ENCODE measurements at regions not wholly inside any gene's neighbourhood (a gene's known extent, or its start where the extent isn't known, plus 50 kb on each side); places are given as distances from the start of the nearest gene placed in this dataset.
"Not testable (repeated sequence)": the region's sequence is repeated elsewhere in the genome, so short reads cannot be mapped to it uniquely, and the experiment has no call there.

DNA sequence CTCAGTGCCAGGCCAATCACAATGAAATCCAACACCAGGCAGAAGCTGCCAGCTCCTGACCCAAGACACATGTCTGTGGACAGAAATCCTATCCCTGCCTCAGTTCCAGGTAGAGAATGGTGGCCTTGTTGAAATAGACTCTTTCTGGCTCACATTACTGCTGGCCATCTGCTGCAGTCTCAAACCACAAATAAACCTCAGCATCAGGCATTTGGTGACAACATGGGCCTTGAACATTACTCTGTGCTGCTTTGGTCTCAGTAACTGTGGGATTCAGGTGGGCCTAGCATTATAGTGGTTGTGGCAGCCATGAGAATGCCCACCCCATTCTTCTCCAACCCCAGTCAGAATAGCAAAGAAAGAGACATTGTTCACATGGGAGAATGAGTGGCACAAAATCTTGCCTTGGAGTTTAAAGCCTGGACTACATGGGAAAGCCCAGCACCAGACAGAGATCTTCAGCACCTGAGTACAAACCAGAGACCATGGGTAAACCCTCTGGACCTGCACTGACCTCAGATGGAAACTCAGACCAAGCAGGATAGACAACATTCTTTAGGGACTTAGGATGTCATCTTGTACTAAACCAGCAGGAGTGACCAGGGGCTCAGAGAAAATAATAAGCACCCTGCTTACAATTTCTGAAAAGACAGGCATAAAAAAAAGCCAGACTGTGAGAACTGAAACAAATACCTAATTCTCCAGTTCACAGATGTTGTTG is 50.4 kb upstream of the TRAM1L1 start:
- peak; percentile 68 for DNase-seq

DNA sequence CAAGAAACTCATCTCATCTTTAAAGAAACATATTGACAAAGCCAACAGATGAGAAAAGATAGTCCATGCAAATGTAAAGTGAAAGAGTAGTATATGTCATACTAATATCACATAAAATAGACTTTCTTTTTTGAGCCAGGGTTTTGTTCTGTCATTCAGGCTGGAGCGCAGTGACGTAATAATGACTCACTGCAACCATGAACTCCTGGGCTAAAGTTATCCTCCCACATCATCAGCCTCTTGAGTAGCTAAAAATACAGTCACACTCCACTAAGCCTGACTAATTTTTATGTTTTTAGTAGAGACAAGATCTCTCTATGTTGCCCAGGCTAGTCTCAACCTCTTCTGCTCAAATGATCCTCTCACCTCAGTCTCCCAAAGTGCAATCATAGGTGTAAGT is 51.8 kb upstream of the TRAM1L1 start:
- peak; percentile 59 for DNase-seq

DNA sequence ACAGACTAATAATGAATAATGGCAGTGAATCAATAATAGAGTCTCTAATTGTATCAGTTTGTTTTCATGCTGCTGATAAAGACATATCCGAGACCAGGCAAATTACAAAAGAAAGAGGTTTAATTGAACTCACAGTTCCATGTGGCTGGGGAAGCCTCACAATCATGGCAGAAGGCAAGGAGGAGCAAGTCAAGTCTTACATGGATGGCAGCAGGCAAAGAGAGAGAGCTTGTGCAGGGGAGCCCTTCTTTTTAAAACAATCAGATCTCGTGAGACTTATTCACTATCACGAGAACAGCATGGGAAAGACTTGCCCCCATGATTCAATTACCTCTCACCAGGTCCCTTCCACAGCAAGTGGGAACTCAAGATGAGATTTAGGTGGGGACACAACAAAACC is 53.4 kb upstream of the TRAM1L1 start:
- DNase-seq = not testable (repeated sequence)

DNA sequence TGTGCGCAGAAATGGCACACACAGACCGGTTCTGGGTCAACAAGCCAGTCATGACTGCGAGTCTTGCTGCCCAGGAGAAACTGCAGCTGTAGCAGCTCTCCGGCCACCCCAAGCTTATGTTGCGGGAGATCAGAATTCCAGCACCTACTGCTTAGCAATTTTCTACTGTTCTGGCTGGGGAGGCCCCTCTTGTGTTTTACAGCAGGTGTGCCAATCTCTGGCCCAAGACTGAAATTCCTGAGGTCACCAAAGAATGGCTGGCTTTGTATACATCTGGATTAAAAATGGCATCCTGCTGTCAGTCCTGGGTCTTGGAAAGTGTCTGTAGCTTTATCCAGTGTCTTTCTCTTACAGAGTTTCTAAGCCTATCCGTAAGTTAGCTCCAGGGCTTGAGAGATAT is 68.9 kb upstream of the TRAM1L1 start:
- no peak for DNase-seq

DNA sequence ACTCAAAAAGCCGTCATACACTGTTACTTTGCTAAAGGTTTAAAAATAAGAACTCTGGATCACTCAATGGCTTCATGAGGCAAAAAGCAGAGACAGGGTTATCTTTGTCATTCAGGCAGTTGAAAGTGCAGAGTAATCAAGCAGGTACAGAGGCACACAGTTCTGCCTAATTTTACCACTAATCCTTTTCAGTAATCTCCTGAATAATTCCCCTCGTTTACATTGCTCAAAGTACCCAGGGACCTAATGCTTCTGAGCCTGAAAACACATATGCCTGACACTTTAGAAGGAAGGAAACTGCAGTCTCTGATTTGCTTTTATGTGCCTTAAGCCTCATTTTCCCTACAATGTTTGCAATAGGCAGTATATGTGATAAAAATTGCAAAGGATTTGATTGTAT is 71.4 kb upstream of the TRAM1L1 start:
- no peak for DNase-seq

DNA sequence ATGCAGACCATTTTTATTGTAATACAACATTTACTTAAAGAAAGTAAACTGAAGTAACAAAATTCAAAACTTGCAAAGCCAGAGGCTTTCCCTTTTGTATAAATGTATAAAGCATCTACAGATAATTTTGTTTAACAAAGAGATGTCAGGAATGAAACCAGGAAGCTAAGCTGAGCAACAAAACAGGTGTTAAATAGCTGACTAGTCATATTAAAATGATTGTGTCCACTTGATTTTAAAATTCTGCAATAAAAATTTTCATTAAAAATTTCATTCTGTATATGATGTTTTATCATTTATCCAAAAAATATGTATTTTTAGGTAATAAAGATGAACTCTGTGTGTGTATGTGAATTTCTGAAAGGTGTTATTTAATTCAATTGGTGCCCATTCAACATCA is 72.0 kb upstream of the TRAM1L1 start:
- DNase-seq = no peak

DNA sequence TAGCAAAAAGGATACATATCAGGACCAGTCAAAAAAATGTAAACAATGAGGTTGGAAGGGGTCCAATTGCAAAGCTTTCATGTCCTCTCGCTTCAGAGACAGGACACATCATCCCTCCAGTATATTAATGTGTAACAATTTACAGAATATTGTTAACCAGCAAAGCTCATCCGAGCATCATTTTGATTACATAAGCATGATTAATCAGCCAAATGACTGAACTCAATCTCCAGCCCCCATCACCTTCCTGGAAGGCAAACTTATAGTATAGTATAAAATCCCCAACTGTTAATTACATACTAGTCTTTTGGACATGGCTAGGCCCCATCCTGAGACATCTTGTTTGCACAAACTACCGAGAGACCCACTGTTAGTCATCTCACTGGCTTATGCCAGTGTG is 77.6 kb upstream of the TRAM1L1 start:
- DNase-seq = no peak

DNA sequence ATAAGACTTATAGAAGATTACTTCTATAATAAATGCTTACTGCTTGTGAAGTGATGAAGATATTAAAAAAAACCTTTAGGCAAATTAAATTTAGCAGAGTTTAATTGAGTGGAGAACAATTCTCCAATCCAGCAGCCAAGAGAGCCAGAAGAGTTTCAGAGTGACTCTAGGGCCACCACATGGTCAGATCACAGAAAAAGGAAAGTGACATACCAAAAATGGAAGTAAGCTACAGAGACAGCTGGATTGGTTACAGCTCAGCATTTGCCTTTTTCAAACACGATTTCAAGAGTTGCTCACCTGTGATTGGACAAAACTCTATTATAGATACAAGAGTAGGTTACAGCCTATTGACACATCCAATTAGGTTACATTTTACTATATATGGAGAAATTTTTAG is 79.0 kb upstream of the TRAM1L1 start:
- DNase-seq = no peak

DNA sequence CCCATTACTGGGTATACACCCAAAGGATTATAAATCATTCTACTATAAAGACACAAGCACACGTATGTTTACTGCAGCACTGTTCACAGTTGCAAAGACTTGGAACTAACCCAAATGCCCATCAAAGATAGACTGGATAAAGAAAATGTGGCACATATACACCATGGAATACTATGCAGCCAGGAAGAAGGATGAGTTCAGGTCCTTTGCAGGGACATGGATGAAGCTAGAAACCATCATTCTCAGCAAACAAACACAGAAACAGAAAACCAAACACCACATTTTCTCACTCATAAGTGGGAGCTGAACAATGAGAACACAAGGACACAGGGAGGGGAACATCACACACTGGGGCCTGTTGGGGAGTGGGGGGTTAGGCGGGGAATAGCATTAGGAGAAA is 90.0 kb upstream of the TRAM1L1 start:
- DNase-seq = not testable (repeated sequence)

DNA sequence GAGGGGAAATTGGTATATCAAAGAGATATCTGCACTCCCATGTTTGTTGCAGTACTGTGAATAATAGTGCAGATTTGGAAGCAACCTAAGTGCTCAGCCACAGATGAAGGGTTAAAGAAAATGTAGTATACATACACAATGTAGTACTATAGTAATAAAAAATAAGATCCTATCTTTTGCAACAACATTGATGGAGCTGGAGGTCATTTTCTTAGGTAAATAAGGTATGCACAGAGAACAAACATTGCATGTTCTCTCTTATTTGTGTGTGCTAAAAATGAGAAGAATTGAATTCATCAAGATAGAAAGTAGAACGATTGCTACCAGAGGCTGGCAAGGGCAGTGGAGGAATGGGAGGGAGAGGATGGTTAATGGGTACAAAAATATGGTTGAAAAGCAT is 117.9 kb upstream of the TRAM1L1 start:
- no peak for DNase-seq

DNA sequence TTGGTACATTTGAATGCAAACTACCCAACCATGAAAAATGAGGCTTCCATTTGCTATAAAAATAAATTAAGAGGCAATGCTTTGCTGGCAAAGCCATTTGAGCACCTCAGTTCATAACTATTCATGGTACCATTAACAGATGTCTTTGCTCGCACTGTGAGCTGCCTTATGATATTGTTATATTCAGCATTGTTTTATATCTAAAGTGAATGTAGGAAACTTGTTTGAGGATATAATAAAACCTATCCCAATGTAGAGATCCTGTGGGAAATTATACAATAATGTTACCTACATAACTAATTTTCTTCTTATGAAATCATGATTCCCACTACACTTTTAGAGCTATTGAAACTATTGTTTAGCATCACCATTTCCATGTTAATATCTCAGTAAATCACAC is 125.2 kb upstream of the TRAM1L1 start:
- DNase-seq = no peak

DNA sequence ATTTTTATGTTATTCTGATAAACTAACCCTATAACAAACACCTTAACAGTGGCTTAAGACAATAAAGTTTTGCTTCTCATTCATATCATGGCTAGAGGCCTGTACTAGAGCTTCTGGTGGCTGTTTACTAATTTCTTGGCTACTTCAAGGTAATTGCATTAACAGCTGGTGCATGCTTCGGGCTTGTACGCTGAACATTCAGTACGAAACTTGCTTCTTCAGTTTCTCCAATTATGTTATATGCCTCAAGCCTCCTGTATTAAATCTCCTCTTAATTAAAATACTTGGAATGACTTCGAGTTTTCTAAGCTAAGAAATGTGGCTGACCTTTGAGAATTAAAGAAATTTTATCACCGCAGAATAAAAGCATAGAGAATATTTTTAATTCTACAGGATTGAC is 138.9 kb upstream of the TRAM1L1 start:
- no peak for DNase-seq

DNA sequence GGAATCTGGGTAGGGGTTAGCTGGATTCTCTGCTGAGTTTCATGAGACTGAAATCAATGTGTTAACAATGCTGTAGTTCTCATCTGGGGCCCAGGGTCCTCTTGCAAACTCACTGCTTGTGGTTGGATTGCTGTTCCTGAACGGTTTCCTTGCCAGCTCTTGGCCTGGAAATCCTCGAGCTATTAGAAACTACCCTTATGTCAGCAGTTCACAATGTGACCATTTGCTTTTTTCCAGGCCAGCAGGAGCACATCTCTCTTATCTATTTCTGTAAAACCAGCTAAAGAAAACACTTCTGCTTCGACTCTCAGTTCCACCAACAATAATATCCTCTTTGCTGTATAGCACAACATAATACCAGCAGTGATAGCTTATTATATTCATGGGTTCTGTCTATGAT is 140.1 kb upstream of the TRAM1L1 start:
- DNase-seq = peak; percentile 59

DNA sequence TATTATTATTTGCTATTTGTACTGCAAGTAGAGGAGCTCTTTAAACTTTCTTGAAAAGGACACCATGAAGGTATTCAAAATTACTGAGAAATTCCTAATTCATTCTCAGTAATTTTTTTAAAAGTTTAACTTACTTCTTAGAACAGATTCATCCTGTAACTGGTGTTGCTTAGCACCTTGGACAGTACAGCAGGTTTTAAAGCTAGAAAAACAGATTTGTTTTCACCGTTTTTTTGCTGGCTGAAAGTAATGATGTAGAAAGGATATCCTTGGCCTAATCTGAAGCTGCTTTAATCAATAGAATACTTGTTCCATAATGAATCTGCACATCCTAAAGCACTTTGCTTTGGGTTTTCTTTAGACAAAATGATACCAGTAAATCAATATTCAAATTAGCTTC is 142.5 kb upstream of the TRAM1L1 start:
- DNase-seq = no peak

DNA sequence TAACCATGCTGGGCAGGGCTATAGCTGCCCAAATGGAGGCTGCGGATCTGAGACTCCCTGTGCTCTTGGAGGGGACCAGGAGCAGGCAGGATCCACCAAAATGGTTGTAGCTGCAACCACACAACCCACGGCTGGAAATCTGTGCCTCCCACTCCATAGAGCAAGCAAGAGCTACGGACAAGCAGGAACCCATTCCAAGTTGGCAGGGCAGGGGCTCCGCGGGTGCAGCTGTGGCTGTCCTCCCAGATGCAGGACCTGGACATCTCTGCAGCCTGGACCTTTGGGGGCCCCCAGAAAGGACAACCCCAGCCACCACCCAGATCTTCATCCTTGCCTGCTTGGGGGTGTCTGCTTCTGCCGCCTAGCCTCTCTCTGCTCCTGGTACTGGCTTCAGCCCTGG is 154.1 kb upstream of the TRAM1L1 start:
- no peak for DNase-seq

DNA sequence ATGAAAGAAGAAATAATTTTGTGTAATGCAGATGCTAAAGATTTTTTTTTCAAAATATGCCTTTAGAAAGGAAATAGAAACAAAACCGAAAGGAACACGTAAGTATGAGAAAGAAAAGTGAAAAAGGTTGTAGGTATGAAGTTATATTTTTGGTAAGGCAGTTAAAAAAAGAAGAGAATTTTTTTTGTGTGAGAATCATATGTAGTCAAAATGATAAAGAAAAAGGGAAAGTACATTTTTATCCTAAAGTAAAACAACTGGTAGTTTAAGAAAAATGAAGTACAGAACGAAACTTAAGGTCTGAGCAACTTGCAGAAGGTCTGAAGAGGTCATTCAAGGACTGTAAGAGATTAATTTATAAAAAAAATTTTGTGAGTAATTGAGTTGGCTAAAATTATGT is 164.0 kb upstream of the TRAM1L1 start:
- DNase-seq = no peak

DNA sequence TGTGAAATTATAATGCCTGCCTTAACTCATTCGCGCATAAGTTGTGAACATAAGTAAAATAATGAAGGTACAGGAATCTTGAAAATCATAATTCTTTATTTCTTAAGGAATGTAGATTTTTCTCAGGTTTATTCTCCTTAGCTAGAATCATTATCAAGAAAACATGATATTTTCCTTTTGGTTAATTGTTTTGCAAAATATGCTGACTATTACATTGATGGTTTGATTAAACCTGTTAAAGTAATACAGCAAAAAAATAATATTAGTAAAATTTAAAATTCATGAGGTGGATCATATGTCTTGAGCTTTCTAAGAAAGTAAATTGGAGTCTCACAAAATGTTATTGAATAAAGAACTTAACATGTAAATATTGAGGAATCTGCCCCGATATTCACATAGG is 178.7 kb upstream of the TRAM1L1 start:
- no peak for DNase-seq

DNA sequence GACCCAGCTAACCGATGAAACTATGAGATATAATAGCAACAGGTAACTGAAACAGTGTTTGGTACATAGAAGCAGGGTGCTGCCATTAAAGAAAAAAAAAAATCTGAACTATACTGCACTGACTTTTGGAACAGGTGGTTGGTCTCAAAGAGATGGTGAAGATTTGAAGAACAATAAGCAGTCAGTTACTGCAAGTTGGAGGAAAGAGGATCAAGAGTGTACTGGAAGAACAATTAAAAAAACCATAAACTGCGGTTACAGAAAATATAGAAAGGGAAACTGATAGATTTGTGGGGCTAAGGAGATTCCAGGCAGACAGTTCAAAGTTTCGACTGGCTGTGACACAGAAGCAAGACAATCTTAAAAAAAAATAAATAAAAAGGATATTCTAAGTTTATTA is 181.9 kb upstream of the TRAM1L1 start:
- no peak for DNase-seq

DNA sequence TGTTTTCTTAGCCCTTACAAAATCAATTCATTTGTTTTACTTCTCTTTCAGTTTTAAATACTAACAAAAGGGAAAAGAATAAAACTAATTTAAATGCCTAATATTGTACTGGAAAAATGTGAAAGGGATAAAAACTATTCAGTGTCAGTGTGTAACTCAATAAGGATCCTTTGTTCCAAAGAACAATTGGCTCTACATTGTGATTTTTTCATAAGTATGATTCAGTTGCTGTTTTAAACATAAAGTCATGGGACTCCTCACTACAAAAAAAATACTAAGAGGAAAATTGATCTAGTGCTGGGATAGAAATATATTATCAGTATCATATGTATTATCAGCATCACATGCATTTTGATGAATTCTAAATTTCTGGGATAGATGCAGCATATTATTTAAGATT is 199.4 kb upstream of the TRAM1L1 start:
- DNase-seq = no peak

DNA sequence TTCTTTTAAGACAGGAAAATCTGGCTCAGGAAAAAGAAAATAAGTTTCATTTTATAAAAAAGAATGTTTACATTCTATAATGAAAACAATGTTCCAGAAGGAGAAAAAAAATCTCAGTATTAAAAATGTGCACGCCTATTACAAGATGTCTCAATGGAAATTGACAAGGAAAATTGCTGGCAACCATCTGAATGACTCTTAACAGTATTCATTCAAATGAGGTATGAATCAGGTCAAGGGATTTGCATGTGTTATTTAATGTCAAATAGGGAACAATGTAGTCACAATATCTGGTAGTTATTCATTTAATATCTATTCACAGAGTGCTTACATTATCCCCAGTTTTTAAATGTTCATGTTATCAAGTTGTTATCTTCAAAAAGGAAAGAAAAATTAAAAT is 208.4 kb upstream of the TRAM1L1 start:
- no peak for DNase-seq

DNA sequence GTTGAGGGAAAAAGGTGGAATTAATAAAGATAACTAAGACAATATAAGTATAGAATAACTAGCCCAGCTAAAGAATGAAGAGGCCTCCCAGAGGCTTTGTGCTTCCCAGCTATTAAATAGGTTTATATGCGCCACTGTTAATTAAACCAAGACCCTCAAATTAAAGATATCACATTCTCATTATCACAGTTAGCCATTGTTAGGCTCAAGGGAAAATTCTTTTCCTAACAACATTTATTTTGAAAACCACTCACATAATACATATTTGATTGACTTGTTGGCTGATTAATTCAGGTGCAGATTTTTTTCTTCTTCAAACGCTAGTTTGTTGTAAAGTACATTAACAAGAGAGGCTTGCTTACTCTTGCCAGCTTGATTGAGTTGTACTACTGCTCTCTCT is 216.8 kb upstream of the TRAM1L1 start:
- DNase-seq = no peak

DNA sequence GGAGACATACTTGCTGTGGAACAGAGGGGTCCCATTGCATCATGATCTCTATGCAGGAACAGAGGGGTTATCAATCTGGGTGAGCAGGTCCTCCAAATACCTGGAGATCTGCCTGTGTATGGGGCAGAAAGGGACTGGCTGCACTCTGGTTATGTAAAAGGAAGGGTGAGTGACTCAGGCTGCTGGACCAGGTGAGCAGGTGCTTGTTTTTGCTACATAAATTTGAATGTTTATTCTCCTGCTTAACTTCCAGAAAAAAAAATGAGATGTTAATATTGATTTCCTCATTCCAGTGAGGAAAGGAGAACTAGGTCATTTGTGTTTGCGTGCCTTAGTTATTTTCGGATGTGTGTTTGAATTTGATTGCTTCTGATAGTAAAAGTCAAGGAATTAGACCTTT is 225.8 kb upstream of the TRAM1L1 start:
- DNase-seq = no peak

DNA sequence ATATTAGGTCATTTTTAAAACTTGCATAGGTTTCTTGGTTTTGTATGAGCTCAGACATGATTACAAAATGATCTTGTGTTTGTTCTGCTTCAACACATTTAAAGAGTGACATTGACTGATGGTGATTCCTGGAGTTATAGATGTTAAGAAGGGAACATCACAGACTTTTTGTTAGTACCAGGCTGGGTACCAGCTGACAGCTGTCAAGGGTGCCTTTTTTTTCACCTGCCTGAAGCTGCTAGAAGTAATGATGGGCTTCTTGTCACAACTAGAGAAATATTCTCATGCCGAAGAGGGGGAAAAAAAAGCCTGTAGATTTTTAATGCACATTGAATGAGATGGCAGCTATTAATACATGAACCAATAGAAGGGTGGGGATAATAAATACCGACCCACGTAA is 226.6 kb upstream of the TRAM1L1 start:
- DNase-seq = no peak

DNA sequence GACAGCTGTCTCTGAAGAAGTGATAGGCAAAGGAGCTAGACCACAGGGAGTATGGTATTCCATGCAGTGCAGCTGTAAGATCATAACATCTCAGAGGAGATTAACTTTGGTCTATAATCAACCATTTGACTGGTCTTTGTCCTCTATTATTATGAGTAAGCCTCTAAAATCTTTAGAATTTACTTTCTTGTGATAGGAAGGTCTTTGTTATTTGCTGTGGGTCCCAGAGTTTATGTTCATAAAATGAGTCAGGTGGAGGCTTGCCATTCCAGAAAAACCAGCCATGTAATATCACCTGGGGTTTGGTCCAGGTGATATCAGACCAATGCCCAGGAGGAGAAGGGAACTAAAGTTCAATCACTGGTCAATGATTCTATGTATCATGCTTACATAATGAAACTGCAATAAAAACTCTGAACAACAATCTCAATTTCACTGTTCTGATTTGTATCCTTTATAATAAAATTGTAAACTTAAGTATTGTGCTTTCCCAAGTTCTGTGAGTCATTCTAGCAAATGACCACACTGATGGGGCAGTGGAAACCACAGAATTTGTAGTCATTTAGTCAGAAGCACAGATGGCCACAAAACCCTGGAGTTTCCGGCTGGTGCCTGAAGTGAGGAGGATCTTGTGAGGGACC is 239.6 kb upstream of the TRAM1L1 start:
- peak; percentile 64 for DNase-seq

DNA sequence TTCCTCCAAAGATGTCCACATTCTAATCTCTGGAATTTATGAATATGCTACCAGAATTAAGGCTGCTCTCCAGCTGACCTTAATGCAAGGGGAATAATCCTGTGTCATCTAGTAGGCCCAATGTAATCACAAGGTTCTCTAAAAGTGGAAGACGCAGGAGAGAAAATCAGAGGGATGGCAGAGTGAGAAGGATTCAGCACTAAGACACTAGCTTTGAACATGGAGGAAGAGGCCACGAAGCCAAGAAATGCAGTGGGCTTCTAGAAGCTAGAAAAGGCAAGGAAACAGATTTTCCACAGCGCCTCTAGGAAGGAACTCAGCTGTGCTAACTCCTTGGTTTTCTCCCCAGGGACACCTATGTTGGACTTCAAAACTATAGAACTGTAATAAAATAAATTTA is 240.7 kb upstream of the TRAM1L1 start:
- no peak for DNase-seq

All from islet precursor cell (in vitro differentiated cells).